ENCODE measurements at regions not wholly inside any gene's neighbourhood (a gene's known extent, or its start where the extent isn't known, plus 50 kb on each side); places are given as distances from the start of the nearest gene placed in this dataset.

- no peak overlapping the region for H3K9ac ChIP-seq (ENCODE audit: low read length)
- H3K27ac ChIP-seq (ENCODE audit: low read depth, low read length), result no peak overlapping the region
- H4K12ac ChIP-seq (ENCODE audit: low read depth, low read length), result no peak overlapping the region
- no peak for DNase-seq
- no peak overlapping the region for H2BK12ac ChIP-seq (ENCODE audit: low read length)
- H3K27me3 ChIP-seq (ENCODE audit: insufficient read depth, low read length), result no peaks in the 10 kb centered on the region
- no peaks in the 10 kb centered on the region for H3K4me1 ChIP-seq (ENCODE audit: control insufficient read depth in 1 of 2, insufficient read depth in 2 of 2, low read length in 2 of 2)
- H3K18ac ChIP-seq (ENCODE audit: low read length), result no peak overlapping the region
- H3K4me2 ChIP-seq (ENCODE audit: low read length), result no peak overlapping the region
- no CpG with 5 or more reads among the region's 2 CpGs for WGBS (ENCODE audit: extremely low coverage, insufficient coverage, insufficient read length)
- no peak overlapping the region for H4K91ac ChIP-seq (ENCODE audit: low read depth, low read length)
- no peak overlapping the region for H2AFZ ChIP-seq (ENCODE audit: insufficient read depth, low read length, poor library complexity)
- no peak overlapping the region for H3K14ac ChIP-seq (ENCODE audit: low read length)
- H3K79me1 ChIP-seq (ENCODE audit: low read length), result no peaks in the 10 kb centered on the region
- H3K23ac ChIP-seq (ENCODE audit: low read length), result no peak overlapping the region
- no peak overlapping the region for H2BK120ac ChIP-seq (ENCODE audit: insufficient read depth, low read length, poor library complexity)
- no peaks in the 10 kb centered on the region for H3K36me3 ChIP-seq (ENCODE audit: control insufficient read depth in 1 of 2, insufficient read depth in 2 of 2, low read length in 2 of 2)
- no peaks in the 10 kb centered on the region for H3K9me3 ChIP-seq (ENCODE audit: insufficient read depth, low read depth, low read length)
- no peaks in the 10 kb centered on the region for H3K79me2 ChIP-seq (ENCODE audit: control insufficient read depth, insufficient read depth, low read length, poor library complexity)
- H2BK5ac ChIP-seq (ENCODE audit: low read depth, low read length, poor library complexity), result no peak overlapping the region
- no peak overlapping the region for H4K8ac ChIP-seq (ENCODE audit: low read depth, low read length)
- H3K4ac ChIP-seq (ENCODE audit: low read depth, low read length), result no peak overlapping the region
- H2AK5ac ChIP-seq (ENCODE audit: low read length), result no peak overlapping the region
- H3K4me3 ChIP-seq (ENCODE audit: low read depth, low read length), result no peak overlapping the region
Observed at GRCh38 chr6:95949985-95950384, 65.8 kb upstream of the FUT9 start.

DNA sequence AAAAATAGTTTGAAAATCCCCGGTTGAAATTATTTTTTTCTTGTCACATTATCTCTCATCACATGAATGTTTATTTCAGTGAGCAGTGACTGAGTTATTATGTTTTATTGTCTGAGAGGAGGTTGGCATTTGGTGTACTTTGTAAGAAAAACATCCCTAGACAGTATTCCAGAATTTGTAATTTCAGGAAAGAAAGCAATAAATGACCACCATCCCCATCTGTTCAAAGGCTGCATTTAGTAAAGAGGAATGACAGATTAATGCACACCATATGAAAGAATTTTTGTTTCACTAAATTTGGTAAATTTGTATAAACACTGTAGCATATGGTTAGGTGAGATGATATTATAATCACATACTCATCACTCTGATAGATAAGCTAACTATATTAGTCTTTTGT lies 57.1 kb upstream of the FUT9 start:
- no peak overlapping the region for H3K18ac ChIP-seq (ENCODE audit: low read length)
- WGBS (ENCODE audit: extremely low coverage, insufficient coverage, insufficient read length), result no CpG with 5 or more reads among the region's 1 CpG
- no peak for DNase-seq

GRCh38 chr6:95959261-95959660 lies 56.5 kb upstream of the FUT9 start:
- no peak overlapping the region for H2AFZ ChIP-seq (ENCODE audit: insufficient read depth, low read length, poor library complexity)
- H3K27me3 ChIP-seq (ENCODE audit: insufficient read depth, low read length), result no peaks in the 10 kb centered on the region
- H4K8ac ChIP-seq (ENCODE audit: low read depth, low read length), result no peak overlapping the region
- no peak overlapping the region for H2BK5ac ChIP-seq (ENCODE audit: low read depth, low read length, poor library complexity)
- H3K23ac ChIP-seq (ENCODE audit: low read length), result peak overlapping the region; percentile 61
- H4K91ac ChIP-seq (ENCODE audit: low read depth, low read length), result no peak overlapping the region
- H3K4me2 ChIP-seq (ENCODE audit: low read length), result no peak overlapping the region
- no peak overlapping the region for H2BK12ac ChIP-seq (ENCODE audit: low read length)
- H3K79me2 ChIP-seq (ENCODE audit: control insufficient read depth, insufficient read depth, low read length, poor library complexity), result no peaks in the 10 kb centered on the region
- no peaks in the 10 kb centered on the region for H3K79me1 ChIP-seq (ENCODE audit: low read length)
- no peak overlapping the region for H3K18ac ChIP-seq (ENCODE audit: low read length)
- H2BK120ac ChIP-seq (ENCODE audit: insufficient read depth, low read length, poor library complexity), result no peak overlapping the region
- no peak overlapping the region for H3K9ac ChIP-seq (ENCODE audit: low read length)
- H3K27ac ChIP-seq (ENCODE audit: low read depth, low read length), result no peak overlapping the region
- no peak overlapping the region for H3K4ac ChIP-seq (ENCODE audit: low read depth, low read length)
- H3K4me1 ChIP-seq (ENCODE audit: control insufficient read depth in 1 of 2, insufficient read depth in 2 of 2, low read length in 2 of 2), result no peaks in the 10 kb centered on the region
- no peaks in the 10 kb centered on the region for H3K36me3 ChIP-seq (ENCODE audit: control insufficient read depth in 1 of 2, insufficient read depth in 2 of 2, low read length in 2 of 2)
- H4K12ac ChIP-seq (ENCODE audit: low read depth, low read length), result no peak overlapping the region
- no peak overlapping the region for H2AK5ac ChIP-seq (ENCODE audit: low read length)
- H3K9me3 ChIP-seq (ENCODE audit: insufficient read depth, low read depth, low read length), result no peaks in the 10 kb centered on the region
- H3K14ac ChIP-seq (ENCODE audit: low read length), result no peak overlapping the region
- H3K4me3 ChIP-seq (ENCODE audit: low read depth, low read length), result no peak overlapping the region
- DNase-seq, result no peak

More for the DNA sequence above, 57.1 kb upstream of the FUT9 start:
- Histone ChIP-seq H3K4me1 (ENCODE audit: control insufficient read depth in 1 of 2, insufficient read depth in 2 of 2, low read length in 2 of 2) (no peaks in the 10 kb centered on the region), H3K9ac (ENCODE audit: low read length) (no peak overlapping the region), H3K27me3 (ENCODE audit: insufficient read depth, low read length) (no peaks in the 10 kb centered on the region), H2BK120ac (ENCODE audit: insufficient read depth, low read length, poor library complexity) (no peak overlapping the region), H3K23ac (ENCODE audit: low read length) (no peak overlapping the region), H3K9me3 (ENCODE audit: insufficient read depth, low read depth, low read length) (no peaks in the 10 kb centered on the region), H4K91ac (ENCODE audit: low read depth, low read length) (no peak overlapping the region), H2AFZ (ENCODE audit: insufficient read depth, low read length, poor library complexity) (no peak overlapping the region), H3K36me3 (ENCODE audit: control insufficient read depth in 1 of 2, insufficient read depth in 2 of 2, low read length in 2 of 2) (no peaks in the 10 kb centered on the region), H3K4me3 (ENCODE audit: low read depth, low read length) (no peak overlapping the region), H2BK5ac (ENCODE audit: low read depth, low read length, poor library complexity) (no peak overlapping the region), H4K12ac (ENCODE audit: low read depth, low read length) (no peak overlapping the region), H3K27ac (ENCODE audit: low read depth, low read length) (no peak overlapping the region), H3K79me2 (ENCODE audit: control insufficient read depth, insufficient read depth, low read length, poor library complexity) (no peaks in the 10 kb centered on the region), H3K79me1 (ENCODE audit: low read length) (no peaks in the 10 kb centered on the region), H4K8ac (ENCODE audit: low read depth, low read length) (no peak overlapping the region), H2BK12ac (ENCODE audit: low read length) (no peak overlapping the region), H3K4me2 (ENCODE audit: low read length) (no peak overlapping the region), H3K4ac (ENCODE audit: low read depth, low read length) (no peak overlapping the region), H3K14ac (ENCODE audit: low read length) (no peak overlapping the region), H2AK5ac (ENCODE audit: low read length) (no peak overlapping the region)

All from trophoblast cell (in vitro differentiated cells and primary cell).